Smooth muscle cell (in vitro differentiated cells): ENCODE measurements at regions not wholly inside any gene's neighbourhood (a gene's known extent, or its start where the extent isn't known, plus 50 kb on each side); places are given as distances from the start of the nearest gene placed in this dataset.

Source experiments
- DNase-seq: peaks from one replicate; lab custom pipeline; 2025; ENCODE audit not compliant: unreplicated experiment; lab: John Stamatoyannopoulos, UW
- H2AFZ ChIP-seq: fragments of 200-600 bp; sonication (generic); 2 replicates; pipeline ENCODE4 v1.6.0; 2016; ENCODE audit warnings: antibody characterized with exemption, low read depth, mild to moderate bottlenecking
- H3F3A ChIP-seq: fragments of 200-600 bp; sonication (generic); 2 replicates; pipeline ENCODE4 v1.6.0; 2017; ENCODE audit warnings: antibody characterized with exemption, low read depth
- H3K27ac ChIP-seq: fragments of 200-600 bp; sonication (generic); 2 replicates; pipeline ENCODE4 v1.5.1; 2016; ENCODE audit warnings: low read depth, mild to moderate bottlenecking
- H3K27me3 ChIP-seq: fragments of 200-600 bp; sonication (generic); 2 replicates; pipeline ENCODE4 v1.6.1; 2016; ENCODE audit warnings: low read depth, mild to moderate bottlenecking
- H3K36me3 ChIP-seq: fragments of 200-600 bp; sonication (generic); 2 replicates; pipeline ENCODE4 v1.5.1; 2016; ENCODE audit warnings: low read depth
- H3K4me1 ChIP-seq: fragments of 200-600 bp; sonication (generic); 2 replicates; pipeline ENCODE4 v1.5.1; 2016; ENCODE audit warnings: low read depth
- H3K4me2 ChIP-seq: fragments of 200-600 bp; sonication (generic); 2 replicates; pipeline ENCODE4 v1.6.0; 2016; ENCODE audit warnings: mild to moderate bottlenecking
- H3K4me3 ChIP-seq: fragments of 200-600 bp; sonication (generic); 2 replicates; pipeline ENCODE4 v1.5.1; 2016; ENCODE audit warnings: mild to moderate bottlenecking
- H3K79me2 ChIP-seq: fragments of 200-600 bp; sonication (generic); 2 replicates; pipeline ENCODE4 v1.6.0; 2016; ENCODE audit warnings: low read depth, mild to moderate bottlenecking
- H3K9ac ChIP-seq: fragments of 200-600 bp; sonication (generic); 2 replicates; pipeline ENCODE4 v1.6.0; 2016; ENCODE audit warnings: low read depth
- H3K9me3 ChIP-seq: fragments of 200-600 bp; sonication (generic); replicated peaks from 2 replicates; pipeline ENCODE4 v1.5.1; 2016; ENCODE audit warnings: low read depth
- H4K20me1 ChIP-seq: fragments of 200-600 bp; sonication (generic); 2 replicates; pipeline ENCODE4 v1.6.0; 2016; ENCODE audit warnings: low read depth
- WGBS: methylation state at CpG from one replicate; pipeline ENCODE4 v1.1.7; 2016; ENCODE audit warnings: low lambda C conversion rate; 5-methylcytosine and 5-hydroxymethylcytosine counted together
- TF ChIP-seq, protein P1 (sequence below): fragments of 200-600 bp; sonication (generic); IDR thresholded peaks from 2 replicates; pipeline ENCODE4 v1.5.1; 2017; ENCODE audit warnings: borderline replicate concordance, mild to moderate bottlenecking, antibody characterized with exemption; ENCODE audit not compliant: insufficient read depth, poor library complexity, severe bottlenecking

DNA sequence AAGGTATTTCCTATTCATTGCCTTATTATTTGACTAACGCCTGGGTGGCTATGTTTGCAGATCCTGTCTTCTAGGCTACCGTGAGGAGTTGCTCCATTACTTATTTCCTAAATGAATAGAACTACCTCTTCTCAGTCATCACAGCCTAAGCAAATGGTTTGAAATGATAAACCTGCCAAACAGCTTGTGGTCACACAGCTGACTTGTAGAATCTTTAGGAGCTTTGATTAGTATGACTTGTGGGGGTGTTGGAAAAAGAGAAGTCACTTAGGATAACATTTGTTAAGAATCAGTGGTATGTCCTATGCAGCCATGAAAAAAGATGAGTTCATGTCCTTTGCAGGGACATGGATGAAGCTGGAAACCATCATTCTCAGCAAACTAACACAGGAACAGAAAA is 169.3 kb downstream of the PPARGC1A start:
- H3K4me1 ChIP-seq = no peaks in the 10 kb centered on the region
- H3K4me3 ChIP-seq = no peak overlapping the region
- H3K79me2 ChIP-seq = no peaks in the 10 kb centered on the region
- no peak overlapping the region for H3K4me2 ChIP-seq
- H4K20me1 ChIP-seq = no peaks in the 10 kb centered on the region
- 79% methylated on average over 2 of the region's 2 CpGs for WGBS
- no peak overlapping the region for H2AFZ ChIP-seq
- H3K27me3 ChIP-seq = no peaks in the 10 kb centered on the region
- DNase-seq = no peak
- TF ChIP-seq, protein P1, sequence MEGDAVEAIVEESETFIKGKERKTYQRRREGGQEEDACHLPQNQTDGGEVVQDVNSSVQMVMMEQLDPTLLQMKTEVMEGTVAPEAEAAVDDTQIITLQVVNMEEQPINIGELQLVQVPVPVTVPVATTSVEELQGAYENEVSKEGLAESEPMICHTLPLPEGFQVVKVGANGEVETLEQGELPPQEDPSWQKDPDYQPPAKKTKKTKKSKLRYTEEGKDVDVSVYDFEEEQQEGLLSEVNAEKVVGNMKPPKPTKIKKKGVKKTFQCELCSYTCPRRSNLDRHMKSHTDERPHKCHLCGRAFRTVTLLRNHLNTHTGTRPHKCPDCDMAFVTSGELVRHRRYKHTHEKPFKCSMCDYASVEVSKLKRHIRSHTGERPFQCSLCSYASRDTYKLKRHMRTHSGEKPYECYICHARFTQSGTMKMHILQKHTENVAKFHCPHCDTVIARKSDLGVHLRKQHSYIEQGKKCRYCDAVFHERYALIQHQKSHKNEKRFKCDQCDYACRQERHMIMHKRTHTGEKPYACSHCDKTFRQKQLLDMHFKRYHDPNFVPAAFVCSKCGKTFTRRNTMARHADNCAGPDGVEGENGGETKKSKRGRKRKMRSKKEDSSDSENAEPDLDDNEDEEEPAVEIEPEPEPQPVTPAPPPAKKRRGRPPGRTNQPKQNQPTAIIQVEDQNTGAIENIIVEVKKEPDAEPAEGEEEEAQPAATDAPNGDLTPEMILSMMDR = no peak
- no peaks in the 10 kb centered on the region for H3K36me3 ChIP-seq
- no peaks in the 10 kb centered on the region for H3K9me3 ChIP-seq
- H3F3A ChIP-seq = no peaks in the 10 kb centered on the region
- H3K27ac ChIP-seq = no peak overlapping the region
- H3K9ac ChIP-seq = no peak overlapping the region

DNA sequence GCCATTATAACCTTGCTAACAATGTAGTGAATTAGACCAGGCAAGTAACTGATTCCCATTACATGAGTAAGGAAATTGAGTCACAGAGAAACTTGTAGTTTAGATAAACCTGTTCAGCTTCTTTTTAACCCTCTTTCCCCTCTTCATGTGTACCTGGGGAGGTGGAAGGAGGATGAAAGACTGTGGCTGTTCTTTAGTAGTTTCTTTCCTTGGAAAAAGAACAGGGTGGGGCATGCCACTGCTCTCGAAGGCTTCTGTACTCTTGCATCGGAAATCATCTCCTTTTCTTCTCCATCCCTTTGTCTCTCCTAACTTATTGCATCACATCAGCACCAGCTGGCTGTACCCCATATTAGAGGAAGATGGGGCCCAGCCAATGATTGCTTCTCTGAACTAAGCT is 171.4 kb downstream of the PPARGC1A start:
- no peaks in the 10 kb centered on the region for H3K79me2 ChIP-seq
- no peak overlapping the region for H3K27ac ChIP-seq
- TF ChIP-seq, protein P1 = no peak
- no peak for DNase-seq
- H3K9ac ChIP-seq = no peak overlapping the region
- H3K9me3 ChIP-seq = no peaks in the 10 kb centered on the region
- no peak overlapping the region for H2AFZ ChIP-seq
- H3K27me3 ChIP-seq = no peaks in the 10 kb centered on the region
- no peaks in the 10 kb centered on the region for H3K4me1 ChIP-seq
- H4K20me1 ChIP-seq = no peaks in the 10 kb centered on the region
- H3F3A ChIP-seq = no peaks in the 10 kb centered on the region
- no peak overlapping the region for H3K4me3 ChIP-seq
- H3K4me2 ChIP-seq = no peak overlapping the region
- H3K36me3 ChIP-seq = no peaks in the 10 kb centered on the region
- 92% methylated on average over 2 of the region's 2 CpGs for WGBS

DNA sequence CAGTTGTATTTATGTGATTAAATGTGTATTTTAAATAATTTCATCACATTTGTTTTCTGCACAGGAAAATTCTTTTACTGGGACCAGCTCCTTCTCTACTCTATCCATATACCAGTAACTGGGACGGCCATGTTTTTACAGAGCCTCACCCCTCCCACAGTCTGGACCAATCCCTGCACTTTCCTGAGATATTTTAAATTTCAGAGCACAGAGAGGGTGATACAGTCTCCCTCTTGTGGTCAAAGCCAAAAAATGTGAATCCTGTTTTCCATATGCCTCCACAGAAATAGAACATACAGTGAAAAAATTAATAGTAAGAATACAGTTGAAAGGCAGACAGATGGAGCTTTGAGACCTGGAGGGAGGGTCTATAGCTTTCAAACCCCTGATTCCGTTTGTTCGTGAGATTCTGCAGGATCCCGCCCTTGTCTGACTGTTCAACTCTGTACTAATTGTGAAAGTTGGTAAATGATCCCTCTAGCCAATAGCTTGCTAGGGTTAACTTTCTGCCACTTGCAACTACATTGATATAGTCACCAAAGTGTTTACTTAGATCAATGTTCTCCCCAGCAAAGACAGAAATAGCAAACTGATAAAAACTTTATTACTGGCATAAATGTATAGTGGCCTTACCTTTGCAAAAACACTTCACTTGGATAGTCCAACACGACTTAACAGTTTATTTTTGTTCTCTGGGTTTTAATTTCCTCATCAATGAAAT is 172.2 kb downstream of the PPARGC1A start:
- Histone ChIP-seq H3K9me3 (no peaks in the 10 kb centered on the region), H3K4me3 (no peak overlapping the region), H3K9ac (no peak overlapping the region), H3K27me3 (no peaks in the 10 kb centered on the region), H3K79me2 (no peaks in the 10 kb centered on the region), H2AFZ (no peak overlapping the region), H3K36me3 (no peaks in the 10 kb centered on the region), H3K4me2 (no peak overlapping the region), H4K20me1 (no peaks in the 10 kb centered on the region), H3K4me1 (no peaks in the 10 kb centered on the region), H3F3A (no peaks in the 10 kb centered on the region), H3K27ac (no peak overlapping the region)
- WGBS = 94% methylated on average over 5 of the region's 5 CpGs
- TF ChIP-seq, protein P1 = peak; percentile 54
- DNase-seq = no peak

DNA sequence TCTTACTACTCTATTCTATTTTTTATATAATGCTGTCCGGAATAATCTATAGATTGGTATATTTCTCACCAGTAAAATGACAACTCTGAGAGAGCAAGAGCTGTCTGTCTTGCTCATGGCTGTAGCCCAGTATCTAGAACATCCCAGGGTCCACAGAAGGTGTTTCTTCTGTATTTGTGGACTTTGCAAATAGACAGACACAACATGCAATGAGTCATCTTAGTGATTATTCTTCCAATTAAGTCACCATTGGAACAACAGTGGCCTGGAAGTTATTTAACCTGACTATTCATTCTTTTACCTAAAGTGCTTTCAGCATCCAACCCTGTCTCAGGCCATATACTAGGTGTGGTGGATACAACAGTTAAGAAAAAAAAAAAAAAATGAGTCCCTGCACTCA is 179.5 kb downstream of the PPARGC1A start:
- no peaks in the 10 kb centered on the region for H3K36me3 ChIP-seq
- no peaks in the 10 kb centered on the region for H4K20me1 ChIP-seq
- 100% methylated on average over 1 of the region's 1 CpG for WGBS
- H3K27ac ChIP-seq = no peak overlapping the region
- H3K4me1 ChIP-seq = no peaks in the 10 kb centered on the region
- TF ChIP-seq, protein P1 = no peak
- DNase-seq = no peak
- no peaks in the 10 kb centered on the region for H3K9me3 ChIP-seq
- no peaks in the 10 kb centered on the region for H3K27me3 ChIP-seq
- H2AFZ ChIP-seq = no peak overlapping the region
- no peaks in the 10 kb centered on the region for H3K79me2 ChIP-seq
- no peak overlapping the region for H3K9ac ChIP-seq
- no peak overlapping the region for H3K4me3 ChIP-seq
- no peak overlapping the region for H3K4me2 ChIP-seq
- no peaks in the 10 kb centered on the region for H3F3A ChIP-seq
